ENCODE measurements at regions not wholly inside any gene's neighbourhood (a gene's known extent, or its start where the extent isn't known, plus 50 kb on each side); places are given as distances from the start of the nearest gene placed in this dataset.

GRCh38 chr5:32842813-32843530 is 131.9 kb downstream of the NPR3 start:
- DNase-seq (peak; percentile 53 to 74 (median 62)), ATAC-seq (peak; percentile 98)
- intact Hi-C loops (cut with DNase I, micrococcal nuclease) = no loop called here
- TF ChIP-seq, protein P1, sequence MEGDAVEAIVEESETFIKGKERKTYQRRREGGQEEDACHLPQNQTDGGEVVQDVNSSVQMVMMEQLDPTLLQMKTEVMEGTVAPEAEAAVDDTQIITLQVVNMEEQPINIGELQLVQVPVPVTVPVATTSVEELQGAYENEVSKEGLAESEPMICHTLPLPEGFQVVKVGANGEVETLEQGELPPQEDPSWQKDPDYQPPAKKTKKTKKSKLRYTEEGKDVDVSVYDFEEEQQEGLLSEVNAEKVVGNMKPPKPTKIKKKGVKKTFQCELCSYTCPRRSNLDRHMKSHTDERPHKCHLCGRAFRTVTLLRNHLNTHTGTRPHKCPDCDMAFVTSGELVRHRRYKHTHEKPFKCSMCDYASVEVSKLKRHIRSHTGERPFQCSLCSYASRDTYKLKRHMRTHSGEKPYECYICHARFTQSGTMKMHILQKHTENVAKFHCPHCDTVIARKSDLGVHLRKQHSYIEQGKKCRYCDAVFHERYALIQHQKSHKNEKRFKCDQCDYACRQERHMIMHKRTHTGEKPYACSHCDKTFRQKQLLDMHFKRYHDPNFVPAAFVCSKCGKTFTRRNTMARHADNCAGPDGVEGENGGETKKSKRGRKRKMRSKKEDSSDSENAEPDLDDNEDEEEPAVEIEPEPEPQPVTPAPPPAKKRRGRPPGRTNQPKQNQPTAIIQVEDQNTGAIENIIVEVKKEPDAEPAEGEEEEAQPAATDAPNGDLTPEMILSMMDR (IDR thresholded peaks at IDR 0.05) = no peak
- no peaks in the 10 kb centered on the region for H3K9me3 ChIP-seq
- no peaks in the 10 kb centered on the region for H3K36me3 ChIP-seq (ENCODE audit: low read depth)
- H3K4me1 ChIP-seq (ENCODE audit: low read depth) = no peaks in the 10 kb centered on the region
- H3K4me3 ChIP-seq = no peak overlapping the region

DNA sequence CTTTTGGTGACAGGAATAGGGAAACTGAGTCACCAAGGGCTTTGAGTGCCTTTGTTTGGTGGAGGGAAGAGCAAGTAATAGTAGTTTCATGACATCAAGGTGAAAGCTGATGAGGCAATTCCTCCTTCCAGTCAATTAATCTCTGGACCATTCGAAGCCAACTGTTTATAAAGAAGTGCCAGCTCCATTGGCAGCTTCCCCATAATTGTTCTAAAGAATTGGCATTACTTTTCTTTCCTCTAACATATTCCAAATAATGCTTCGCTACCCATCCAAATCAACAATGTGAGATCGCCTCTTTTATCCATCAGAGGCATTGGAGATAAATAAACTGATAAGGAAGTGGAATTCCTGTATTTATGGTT is 132.4 kb downstream of the NPR3 start:
- ATAC-seq = no peak
- Histone ChIP-seq H3K4me3 (no peak overlapping the region), H3K4me1 (ENCODE audit: low read depth) (no peaks in the 10 kb centered on the region), H3K36me3 (ENCODE audit: low read depth) (no peaks in the 10 kb centered on the region), H3K9me3 (no peaks in the 10 kb centered on the region)
- TF ChIP-seq, protein P1 (IDR thresholded peaks at IDR 0.05) = no peak
- intact Hi-C loops (cut with DNase I, micrococcal nuclease) = no loop called here
- no peak for DNase-seq

- no peaks in the 10 kb centered on the region for H3K36me3 ChIP-seq (ENCODE audit: low read depth)
- no peak overlapping the region for H3K4me3 ChIP-seq
- ATAC-seq (no peak), DNase-seq (no peak)
- H3K9me3 ChIP-seq = no peaks in the 10 kb centered on the region
- TF ChIP-seq, protein P1 (IDR thresholded peaks at IDR 0.05) = no peak
- no peaks in the 10 kb centered on the region for H3K4me1 ChIP-seq (ENCODE audit: low read depth)
- intact Hi-C loops (cut with DNase I, micrococcal nuclease) = no loop called here
These were observed 134.1 kb downstream of the NPR3 start for GRCh38 chr5:32845171-32845570.

DNA sequence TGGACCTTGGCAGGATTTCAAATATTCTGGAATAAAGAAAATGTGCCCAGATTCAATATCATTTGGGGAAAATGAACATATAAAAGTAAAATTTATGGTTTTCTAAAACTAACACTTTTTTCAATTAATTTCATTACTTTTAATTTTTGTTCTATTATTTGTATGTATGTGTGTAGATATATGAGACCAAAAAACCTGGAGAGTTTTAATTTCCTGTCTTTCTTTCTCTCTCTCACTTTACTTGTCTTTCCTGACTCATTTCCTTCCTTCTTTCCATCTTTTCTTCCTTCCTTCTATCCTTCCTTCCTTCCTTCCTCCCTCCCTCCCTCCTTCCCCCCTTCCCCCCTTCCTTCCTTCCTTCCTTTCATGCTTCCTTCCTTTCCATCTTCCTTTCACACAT is 137.0 kb downstream of the NPR3 start:
- intact Hi-C loops (cut with DNase I, micrococcal nuclease) = no loop called here
- DNase-seq = no peak
- no peaks in the 10 kb centered on the region for H3K9me3 ChIP-seq

GRCh38 chr5:32848681-32849080 is 137.6 kb downstream of the NPR3 start:
- intact Hi-C loops (cut with DNase I, micrococcal nuclease) = no loop called here
- TF ChIP-seq, protein P1 (IDR thresholded peaks at IDR 0.05) = no peak
- DNase-seq = no peak
- no peak for ATAC-seq
- no peaks in the 10 kb centered on the region for H3K4me1 ChIP-seq (ENCODE audit: low read depth)
- no peaks in the 10 kb centered on the region for H3K9me3 ChIP-seq
- no peaks in the 10 kb centered on the region for H3K36me3 ChIP-seq (ENCODE audit: low read depth)
- H3K4me3 ChIP-seq = no peak overlapping the region

More for the DNA sequence above, 137.0 kb downstream of the NPR3 start:
- H3K36me3 ChIP-seq (ENCODE audit: low read depth) = no peaks in the 10 kb centered on the region
- no peak overlapping the region for H3K4me3 ChIP-seq
- TF ChIP-seq, protein P1 (IDR thresholded peaks at IDR 0.05) = no peak
- H3K4me1 ChIP-seq (ENCODE audit: low read depth) = no peaks in the 10 kb centered on the region
- ATAC-seq = no peak
